ENCODE measurements at regions not wholly inside any gene's neighbourhood (a gene's known extent, or its start where the extent isn't known, plus 50 kb on each side); places are given as distances from the start of the nearest gene placed in this dataset.

DNA sequence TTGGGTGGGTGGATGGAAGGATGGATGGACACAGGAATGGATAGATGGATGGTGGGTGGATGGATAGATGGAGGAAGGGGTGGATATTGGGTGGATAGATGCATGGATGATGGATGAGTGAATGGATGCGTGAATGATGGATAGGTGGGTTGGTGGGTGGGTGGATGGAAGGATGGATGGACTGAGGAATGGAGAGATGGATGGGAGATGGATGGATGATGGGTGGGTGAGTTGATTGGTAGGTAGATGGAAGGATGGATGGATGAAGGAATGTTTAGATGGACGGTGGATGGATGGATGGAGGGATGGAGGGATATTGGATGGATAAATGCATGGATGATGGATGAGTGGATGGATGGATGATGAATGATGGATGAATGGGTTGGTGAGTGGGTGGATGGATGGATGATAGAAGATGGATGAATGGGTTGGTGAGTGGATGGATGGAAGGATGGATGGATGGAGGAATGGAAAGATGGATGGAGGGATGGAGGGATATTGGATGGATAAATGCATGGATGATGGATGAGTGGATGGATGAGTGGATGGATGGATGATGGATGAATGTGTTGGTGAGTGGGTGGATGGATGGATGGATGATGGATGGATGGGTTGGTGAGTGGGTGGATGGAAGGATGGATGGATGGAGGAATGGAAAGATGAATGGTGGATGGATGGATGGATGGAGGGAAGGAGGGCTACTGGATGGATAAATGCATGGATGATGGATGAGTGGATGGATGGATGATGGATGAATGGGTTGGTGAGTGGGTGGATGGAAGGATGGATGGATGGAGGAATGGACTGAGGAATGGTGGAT, 50.4 kb upstream of the GRPEL1 start:
- no peak for TF ChIP-seq CTCF (IDR thresholded peaks at IDR 0.05; ENCODE audit: low read depth, low read length)
- no peak for TF ChIP-seq MAX (IDR thresholded peaks at IDR 0.05; ENCODE audit: low read depth, low read length)
- no peak for TF ChIP-seq POLR2A (IDR thresholded peaks at IDR 0.05; ENCODE audit: extremely low read depth, insufficient read length)
- no peak for TF ChIP-seq MYC (IDR thresholded peaks at IDR 0.05; ENCODE audit: low read depth, low read length)

Measured in NB4 (cell line).